ENCODE measurements at regions not wholly inside any gene's neighbourhood (a gene's known extent, or its start where the extent isn't known, plus 50 kb on each side); places are given as distances from the start of the nearest gene placed in this dataset.

- TF ChIP-seq CTCF (tag by site-specific recombination; IDR thresholded peaks at IDR 0.05), result no peak
- TF ChIP-seq PRDM4 (tag by site-specific recombination; IDR thresholded peaks at IDR 0.05), result no peak
- TF ChIP-seq ZSCAN5A (tag by site-specific recombination; IDR thresholded peaks at IDR 0.05), result no peak
- TF ChIP-seq ZNF24 (tag by site-specific recombination; IDR thresholded peaks at IDR 0.05), result no peak
- no peak for TF ChIP-seq REST (tag by site-specific recombination; IDR thresholded peaks at IDR 0.05)
- TF ChIP-seq ZNF501 (tag by site-specific recombination; IDR thresholded peaks at IDR 0.05), result no peak
Observed at GRCh38 chr18:34509163-34509562, 200.9 kb upstream of the DTNA start.

Measured in HEK293 (cell line).